Astrocyte (in vitro differentiated cells and primary cell): ENCODE measurements at regions not wholly inside any gene's neighbourhood (a gene's known extent, or its start where the extent isn't known, plus 50 kb on each side); places are given as distances from the start of the nearest gene placed in this dataset.

ENCODE experiments used
- DNase-seq: peaks from one replicate; pipeline ENCODE4 v3.0.0-alpha.2; 2010; ENCODE audit warnings: low read depth
- FAIRE-seq: peaks from 2 replicates; lab custom pipeline; 2011; peaks lifted over from hg19 to GRCh38; lab: Jason Lieb, UNC
- H2AFZ ChIP-seq: 2 replicates; pipeline ENCODE4 v1.6.0; 2012; ENCODE audit warnings: low read depth, low read length, inconsistent platforms
- H3K27ac ChIP-seq: 2 replicates; pipeline ENCODE4 v1.5.1; 2011; ENCODE audit warnings: low read depth, low read length, inconsistent platforms
- H3K27me3 ChIP-seq: 2 replicates; pipeline ENCODE4 v1.6.0; 2011; ENCODE audit warnings: low read length, inconsistent platforms; ENCODE audit not compliant: insufficient read depth
- H3K36me3 ChIP-seq: 2 replicates; pipeline ENCODE4 v1.5.1; 2011; ENCODE audit warnings: low read length, inconsistent platforms; ENCODE audit not compliant: insufficient read depth
- H3K4me1 ChIP-seq: 2 replicates; pipeline ENCODE4 v1.5.1; 2011; ENCODE audit warnings: low read length, inconsistent platforms; ENCODE audit not compliant: insufficient read depth
- H3K4me2 ChIP-seq: 2 replicates; pipeline ENCODE4 v1.6.0; 2012; ENCODE audit warnings: low read length, inconsistent platforms
- H3K4me3 ChIP-seq: 2 replicates; pipeline ENCODE4 v1.5.1; 2011; ENCODE audit warnings: low read depth, mild to moderate bottlenecking, low read length, inconsistent platforms; ENCODE audit not compliant: insufficient read depth
- H3K79me2 ChIP-seq: 2 replicates; pipeline ENCODE4 v1.6.0; 2012; ENCODE audit warnings: mild to moderate bottlenecking, low read length, inconsistent platforms; ENCODE audit not compliant: insufficient read depth
- H3K9ac ChIP-seq: 2 replicates; pipeline ENCODE4 v1.6.0; 2012; ENCODE audit warnings: mild to moderate bottlenecking, low read length, inconsistent platforms
- H3K9me3 ChIP-seq: 2 replicates; pipeline ENCODE4 v1.5.1; 2012; ENCODE audit warnings: low read depth, mild to moderate bottlenecking, low read length, inconsistent platforms; ENCODE audit not compliant: insufficient read depth
- H4K20me1 ChIP-seq: 2 replicates; pipeline ENCODE4 v1.6.0; 2012; ENCODE audit warnings: low read length, inconsistent platforms; ENCODE audit not compliant: insufficient read depth
- H3K27ac Mint-ChIP-seq: one replicate; pipeline ENCODE4 v1.8.0; 2021; ENCODE audit warnings: mild to moderate bottlenecking, mixed read lengths; ENCODE audit not compliant: unreplicated experiment
- H3K27me3 Mint-ChIP-seq: one replicate; pipeline ENCODE4 v1.8.0; 2021; ENCODE audit warnings: low read depth, mixed read lengths; ENCODE audit not compliant: unreplicated experiment
- H3K36me3 Mint-ChIP-seq: one replicate; pipeline ENCODE4 v1.8.0; 2021; ENCODE audit warnings: low read depth, mixed read lengths; ENCODE audit not compliant: unreplicated experiment
- H3K4me1 Mint-ChIP-seq: one replicate; pipeline ENCODE4 v1.8.0; 2021; ENCODE audit warnings: low read depth, mixed read lengths; ENCODE audit not compliant: unreplicated experiment
- H3K4me3 Mint-ChIP-seq: one replicate; pipeline ENCODE4 v1.8.0; 2021; ENCODE audit warnings: mild to moderate bottlenecking, moderate library complexity, mixed read lengths; ENCODE audit not compliant: unreplicated experiment
- H3K9me3 Mint-ChIP-seq: one replicate; pipeline ENCODE4 v1.8.0; 2021; ENCODE audit warnings: mild to moderate bottlenecking, mixed read lengths; ENCODE audit not compliant: unreplicated experiment
- EZH2 ChIP-seq: IDR thresholded peaks from 2 replicates; pipeline ENCODE4 v1.6.1; 2012; ENCODE audit warnings: mild to moderate bottlenecking, low read length, inconsistent platforms; ENCODE audit not compliant: insufficient read depth
- TF ChIP-seq, protein P1 (sequence below): IDR thresholded peaks from 2 replicates; pipeline ENCODE4 v1.5.1; 2011; ENCODE audit warnings: low read depth, mild to moderate bottlenecking, inconsistent platforms, low read length, moderate library complexity; ENCODE audit not compliant: insufficient read depth

DNA sequence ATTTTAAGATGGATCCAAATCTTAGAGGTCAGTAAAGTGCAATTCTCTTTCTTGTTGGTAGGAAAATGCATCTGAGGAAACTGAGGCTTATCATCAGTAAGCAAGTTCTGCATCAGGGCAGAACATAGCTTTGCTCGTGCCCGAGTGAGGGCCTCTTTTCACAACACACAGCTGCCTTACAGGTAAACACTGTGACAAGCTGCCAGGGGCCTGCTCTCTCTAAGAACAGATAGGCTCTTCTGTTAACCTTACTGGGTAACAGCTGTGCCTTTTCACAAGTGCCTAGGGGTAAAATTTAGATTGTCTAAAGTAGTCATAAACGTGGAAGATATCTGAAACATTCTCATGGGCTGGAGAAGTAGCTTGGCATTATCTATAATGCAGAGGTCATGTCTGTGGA, 118.1 kb downstream of the C3orf38 start:
- Mint-ChIP-seq H3K9me3 (no peaks in the 10 kb centered on the region), H3K4me3 (no peak overlapping the region), H3K4me1 (no peaks in the 10 kb centered on the region), H3K36me3 (no peaks in the 10 kb centered on the region), H3K27ac (no peak overlapping the region), H3K27me3 (no peaks in the 10 kb centered on the region)
- TF ChIP-seq EZH2: no peak
- TF ChIP-seq, protein P1, sequence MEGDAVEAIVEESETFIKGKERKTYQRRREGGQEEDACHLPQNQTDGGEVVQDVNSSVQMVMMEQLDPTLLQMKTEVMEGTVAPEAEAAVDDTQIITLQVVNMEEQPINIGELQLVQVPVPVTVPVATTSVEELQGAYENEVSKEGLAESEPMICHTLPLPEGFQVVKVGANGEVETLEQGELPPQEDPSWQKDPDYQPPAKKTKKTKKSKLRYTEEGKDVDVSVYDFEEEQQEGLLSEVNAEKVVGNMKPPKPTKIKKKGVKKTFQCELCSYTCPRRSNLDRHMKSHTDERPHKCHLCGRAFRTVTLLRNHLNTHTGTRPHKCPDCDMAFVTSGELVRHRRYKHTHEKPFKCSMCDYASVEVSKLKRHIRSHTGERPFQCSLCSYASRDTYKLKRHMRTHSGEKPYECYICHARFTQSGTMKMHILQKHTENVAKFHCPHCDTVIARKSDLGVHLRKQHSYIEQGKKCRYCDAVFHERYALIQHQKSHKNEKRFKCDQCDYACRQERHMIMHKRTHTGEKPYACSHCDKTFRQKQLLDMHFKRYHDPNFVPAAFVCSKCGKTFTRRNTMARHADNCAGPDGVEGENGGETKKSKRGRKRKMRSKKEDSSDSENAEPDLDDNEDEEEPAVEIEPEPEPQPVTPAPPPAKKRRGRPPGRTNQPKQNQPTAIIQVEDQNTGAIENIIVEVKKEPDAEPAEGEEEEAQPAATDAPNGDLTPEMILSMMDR: no peak
- H2AFZ ChIP-seq: no peak overlapping the region
- FAIRE-seq (no peak), DNase-seq (no peak)
- no peaks in the 10 kb centered on the region for H3K36me3 ChIP-seq
- no peaks in the 10 kb centered on the region for H3K4me1 ChIP-seq
- H3K27me3 ChIP-seq: no peaks in the 10 kb centered on the region
- no peak overlapping the region for H3K27ac ChIP-seq
- no peaks in the 10 kb centered on the region for H3K79me2 ChIP-seq
- no peaks in the 10 kb centered on the region for H3K9me3 ChIP-seq
- no peaks in the 10 kb centered on the region for H4K20me1 ChIP-seq
- H3K9ac ChIP-seq: no peak overlapping the region
- H3K4me3 ChIP-seq: no peak overlapping the region
- H3K4me2 ChIP-seq: no peak overlapping the region

DNA sequence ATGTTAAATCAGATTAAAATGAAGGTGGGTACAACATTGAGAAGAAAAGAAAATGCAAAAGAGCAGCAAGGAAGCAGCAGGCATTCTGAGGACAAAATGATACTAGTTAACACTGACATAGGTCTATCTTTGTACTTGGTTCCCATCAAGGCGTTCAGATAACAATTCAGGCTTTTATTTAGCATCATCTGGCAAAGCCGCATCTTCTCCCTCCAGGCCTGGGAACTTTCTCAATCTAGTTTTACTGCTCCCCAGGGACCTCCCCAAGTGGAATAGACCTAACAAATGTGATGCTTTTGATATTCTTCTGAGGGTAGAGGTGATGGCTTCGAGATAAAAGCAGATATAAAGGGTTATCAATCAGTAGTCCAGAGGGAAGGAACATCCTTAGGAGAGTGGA, 130.6 kb downstream of the C3orf38 start:
- no peak overlapping the region for H2AFZ ChIP-seq

More for the DNA sequence above, 130.6 kb downstream of the C3orf38 start:
- Mint-ChIP-seq H3K36me3 (no peaks in the 10 kb centered on the region), H3K9me3 (no peaks in the 10 kb centered on the region), H3K4me1 (no peaks in the 10 kb centered on the region), H3K4me3 (no peak overlapping the region), H3K27me3 (no peaks in the 10 kb centered on the region), H3K27ac (no peak overlapping the region)
- Histone ChIP-seq H3K27ac (no peak overlapping the region), H3K4me2 (no peak overlapping the region), H3K27me3 (no peaks in the 10 kb centered on the region), H3K9me3 (no peaks in the 10 kb centered on the region), H3K36me3 (no peaks in the 10 kb centered on the region), H4K20me1 (no peaks in the 10 kb centered on the region), H3K79me2 (no peaks in the 10 kb centered on the region), H3K4me1 (no peaks in the 10 kb centered on the region), H3K9ac (no peak overlapping the region), H3K4me3 (no peak overlapping the region)
- DNase-seq (no peak), FAIRE-seq (no peak)
- TF ChIP-seq, protein P1: no peak
- TF ChIP-seq EZH2: no peak
